ENCODE measurements at regions not wholly inside any gene's neighbourhood (a gene's known extent, or its start where the extent isn't known, plus 50 kb on each side); places are given as distances from the start of the nearest gene placed in this dataset.

DNA sequence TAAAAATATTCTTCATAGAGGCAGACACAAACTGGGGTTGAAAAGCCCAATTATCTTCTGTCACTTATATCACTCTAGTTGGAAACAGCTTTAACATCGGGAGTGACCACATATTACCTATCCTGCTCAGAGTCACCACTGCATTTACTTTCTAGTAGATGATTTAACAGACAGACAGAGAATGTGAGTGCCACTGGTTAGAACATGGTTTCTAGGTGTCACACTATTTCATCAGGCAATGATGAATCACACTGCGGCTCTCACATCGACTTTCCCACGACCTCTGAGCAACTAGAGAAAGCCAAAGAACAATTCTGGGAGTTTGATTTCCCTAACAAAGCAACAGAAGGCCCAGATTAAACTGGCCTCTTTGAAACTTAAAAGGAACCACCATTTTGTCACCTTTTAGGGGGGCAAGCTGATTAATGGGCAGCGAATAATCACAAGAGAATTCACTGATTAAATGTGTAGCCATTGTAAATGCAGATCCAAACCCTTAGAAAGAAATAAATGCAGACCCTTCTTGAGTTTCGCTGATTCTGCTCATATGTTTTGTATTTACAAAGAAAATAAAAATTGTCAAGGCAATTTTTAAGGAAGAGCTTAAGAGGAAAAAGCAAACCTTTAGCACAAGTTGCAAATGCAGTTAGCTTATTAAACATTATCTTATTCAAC, 112.6 kb upstream of the KBTBD8 start:
- no peak overlapping the region for H4K8ac ChIP-seq (ENCODE audit: extremely low read depth, insufficient read depth, low read length)
- H3K14ac ChIP-seq (ENCODE audit: insufficient read length): no peak overlapping the region
- 84% methylated on average over 6 of the region's 6 CpGs; no CpG with 5 or more reads in 1 of the 2 experiments for WGBS, 2 experiments (ENCODE audit: extremely low coverage in 1 of 2, insufficient coverage in 1 of 2, insufficient read length in 1 of 2, insufficient replicate concordance in 2 of 2, low coverage in 1 of 2, low lambda C conversion rate in 2 of 2, missing lambda C conversion rate in 1 of 2)
- TF ChIP-seq ASH2L (IDR thresholded peaks at IDR 0.05; ENCODE audit: low read length) (no peak), NANOG (IDR thresholded peaks at IDR 0.05; ENCODE audit: insufficient read depth, low read depth, low read length, poor library complexity, severe bottlenecking) (no peak), POU5F1 (IDR thresholded peaks at IDR 0.05; ENCODE audit: low read depth, low read length) (0 out of 2 replicates have a peak, but pooled peaks have one; percentile 5)
- FAIRE-seq (peak; percentile 88), DNase-seq (ENCODE audit: low read depth in 1 of 2, low spot score in 2 of 2) (no peak)
- no peaks in the 10 kb centered on the region for H3K79me1 ChIP-seq (ENCODE audit: low read depth, low read length)
- no peak overlapping the region for H3K56ac ChIP-seq (replicated peaks; ENCODE audit: insufficient read length, low read depth, low read length)
- H2BK15ac ChIP-seq (ENCODE audit: low read length): no peak overlapping the region
- H4K91ac ChIP-seq (replicated peaks; ENCODE audit: insufficient read length, low read length): no peak overlapping the region
- ChIA-PET POLR2A (ENCODE audit: partially characterized antibody) (no interaction called here), CTCF (ENCODE audit: partially characterized antibody) (no interaction called here)
- H4K20me1 ChIP-seq (replicated peaks in 1 of 2; ENCODE audit: control insufficient read depth in 1 of 2, insufficient read depth in 2 of 2, low read length in 2 of 2): no peaks in the 10 kb centered on the region
- peaks cover 0 to 8% (median 3%) of the 10 kb centered on the region in 4 experiments; a peak in 4 of 7 replicates for H3K4me1 ChIP-seq (replicated peaks in 1 of 4; ENCODE audit: control insufficient read depth in 3 of 4, insufficient read depth in 4 of 4, low read length in 3 of 4)
- no peak overlapping the region; the same call in 1 of the 2 replicates for H2BK12ac ChIP-seq (ENCODE audit: low read depth, low read length)
- H3K4ac ChIP-seq (replicated peaks; ENCODE audit: insufficient read length, low read depth, low read length): no peak overlapping the region
- H4K5ac ChIP-seq (ENCODE audit: insufficient read length, low read depth, low read length): no peak overlapping the region
- H3K23ac ChIP-seq (ENCODE audit: insufficient read length): no peak overlapping the region
- H2AFZ ChIP-seq (ENCODE audit: low read length): 0 out of 2 replicates have a peak overlapping the region, but pooled peaks have one; percentile 17
- no peak overlapping the region for H2BK5ac ChIP-seq (ENCODE audit: low read depth, low read length)
- no peak overlapping the region for H3K4me2 ChIP-seq (ENCODE audit: insufficient read depth in 1 of 2, low read depth in 2 of 2, low read length in 2 of 2)
- H2BK20ac ChIP-seq (ENCODE audit: low read length): no peak overlapping the region
- H3K9ac ChIP-seq (replicated peaks in 1 of 4; ENCODE audit: extremely low read depth in 1 of 4, low read depth in 3 of 4, low read length in 3 of 4): no peak overlapping the region
- H3K36me3 ChIP-seq (ENCODE audit: control insufficient read depth in 2 of 4, insufficient read depth in 4 of 4, low read length in 3 of 4): no peaks in the 10 kb centered on the region
- no peaks in the 10 kb centered on the region for H3K23me2 ChIP-seq (ENCODE audit: low read depth, low read length)
- no peaks in the 10 kb centered on the region for H3K9me3 ChIP-seq (ENCODE audit: insufficient read depth in 2 of 2, low read depth in 1 of 2, low read length in 1 of 2)
- no peaks in the 10 kb centered on the region for H3K79me2 ChIP-seq (ENCODE audit: control insufficient read depth in 1 of 2, insufficient read depth in 2 of 2, low read length in 2 of 2)
- no peak overlapping the region for H3K27ac ChIP-seq (ENCODE audit: low read depth, low read length)
- no peak overlapping the region for H2AK5ac ChIP-seq (ENCODE audit: low read depth, low read length)
- H3K4me3 ChIP-seq (ENCODE audit: extremely low read depth in 1 of 4, insufficient read depth in 2 of 4, low read depth in 3 of 4, low read length in 4 of 4): no peak overlapping the region
- H3K18ac ChIP-seq (ENCODE audit: extremely low read depth, low read length): no peak overlapping the region
- no peaks in the 10 kb centered on the region for H3K27me3 ChIP-seq (replicated peaks in 1 of 4; ENCODE audit: control insufficient read depth in 3 of 4, extremely low read depth in 1 of 4, insufficient read depth in 3 of 4, low read length in 3 of 4)
- H2BK120ac ChIP-seq (replicated peaks; ENCODE audit: low read depth, low read length): no peak overlapping the region

Data from H1 (cell line).